ENCODE measurements at regions not wholly inside any gene's neighbourhood (a gene's known extent, or its start where the extent isn't known, plus 50 kb on each side); places are given as distances from the start of the nearest gene placed in this dataset.

DNA sequence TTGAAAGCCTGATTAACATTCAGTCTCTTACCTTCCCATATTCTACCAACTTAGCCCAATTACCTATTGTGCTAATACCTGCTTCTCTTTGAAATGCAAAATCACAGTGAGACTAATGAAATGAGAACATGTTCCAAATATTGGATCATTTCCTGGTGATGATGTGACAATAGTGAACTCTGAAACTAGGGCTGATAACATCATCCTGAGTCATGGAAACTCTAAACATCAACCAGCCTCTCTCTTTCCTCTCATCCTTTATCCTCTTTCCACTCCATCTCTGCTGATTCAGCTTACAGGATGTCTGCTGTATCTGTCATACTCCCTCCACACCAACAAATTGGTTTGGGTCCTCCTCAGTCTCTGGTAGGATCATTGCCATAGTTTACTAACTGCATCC lies 98.8 kb upstream of the NCKAP5 start (continued):
- no peak for TF ChIP-seq EZH2phosphoT487 (IDR thresholded peaks at IDR 0.05; ENCODE audit: borderline replicate concordance, low read depth)

DNA sequence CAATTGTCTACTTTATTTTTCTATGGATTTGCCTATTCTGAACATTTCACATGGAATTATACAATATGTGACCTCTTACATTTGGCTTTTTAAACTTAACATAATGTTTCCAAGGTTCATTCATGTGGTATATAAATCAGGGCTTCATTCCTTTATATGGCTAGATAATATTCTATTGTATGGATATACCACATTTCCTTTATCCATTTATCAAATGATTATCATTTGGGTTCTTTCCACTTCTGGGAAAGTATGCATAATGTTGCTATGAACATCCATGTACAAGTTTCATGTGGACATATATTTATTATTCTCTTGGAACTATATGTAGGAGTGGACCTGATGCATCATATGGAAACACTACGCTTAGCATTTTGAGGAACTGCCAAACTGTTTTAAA lies 99.7 kb upstream of the NCKAP5 start:
- WGBS (ENCODE audit: low lambda C conversion rate), result 80% methylated on average over 1 of the region's 1 CpG
- H3K9me3 ChIP-seq, result peaks cover 11% of the 10 kb centered on the region; the same call in 1 of the 2 replicates
- no peaks in the 10 kb centered on the region for H3K9me2 ChIP-seq
- peaks cover 0 to 7% of the 10 kb centered on the region in 2 experiments; a peak in 1 of 4 replicates for H3K4me1 ChIP-seq (ENCODE audit: control insufficient read depth in 1 of 2, insufficient read depth in 2 of 2, low read depth in 1 of 2, low read length in 1 of 2)
- TF ChIP-seq TEAD4 (IDR thresholded peaks at IDR 0.05; ENCODE audit: borderline replicate concordance, insufficient read depth) (no peak), FOXM1 (IDR thresholded peaks at IDR 0.05; ENCODE audit: low read depth) (no peak), MEF2A (IDR thresholded peaks at IDR 0.05; ENCODE audit: borderline replicate concordance, low read depth) (no peak)
- H3K36me3 ChIP-seq (replicated peaks in 1 of 2; ENCODE audit: control insufficient read depth in 1 of 2, insufficient read depth in 2 of 2, low read length in 1 of 2), result no peaks in the 10 kb centered on the region
- no peak overlapping the region for H2AFZ ChIP-seq (ENCODE audit: low read depth)
- peaks cover 10% of the 10 kb centered on the region for H3F3A ChIP-seq (replicated peaks; ENCODE audit: insufficient read depth)
- H3K4me3 ChIP-seq (ENCODE audit: low read depth in 2 of 2, low read length in 1 of 2), result no peak overlapping the region
- POLR2A ChIA-PET, result no interaction called here
- no peak overlapping the region for H3K9ac ChIP-seq
- H3K4me2 ChIP-seq, result no peak overlapping the region
- 0 out of 4 replicates have a peak overlapping the region, but pooled peaks of 1 of the 2 experiments have one; percentile 63 for H3K27ac ChIP-seq (ENCODE audit: low read depth in 2 of 2, low read length in 1 of 2)
- no peaks in the 10 kb centered on the region for H3K79me2 ChIP-seq (ENCODE audit: insufficient read depth)
- no peak for DNase-seq
- no peaks in the 10 kb centered on the region for H4K20me1 ChIP-seq (ENCODE audit: insufficient read depth)
- H3K27me3 ChIP-seq (ENCODE audit: insufficient read depth), result no peaks in the 10 kb centered on the region
- CTCF ChIA-PET, result interaction anchor here (2.7 kb wide), 1 partner anchor 17 kb away, joined by 7 read pairs; no protein-coding TSS in a partner anchor

DNA sequence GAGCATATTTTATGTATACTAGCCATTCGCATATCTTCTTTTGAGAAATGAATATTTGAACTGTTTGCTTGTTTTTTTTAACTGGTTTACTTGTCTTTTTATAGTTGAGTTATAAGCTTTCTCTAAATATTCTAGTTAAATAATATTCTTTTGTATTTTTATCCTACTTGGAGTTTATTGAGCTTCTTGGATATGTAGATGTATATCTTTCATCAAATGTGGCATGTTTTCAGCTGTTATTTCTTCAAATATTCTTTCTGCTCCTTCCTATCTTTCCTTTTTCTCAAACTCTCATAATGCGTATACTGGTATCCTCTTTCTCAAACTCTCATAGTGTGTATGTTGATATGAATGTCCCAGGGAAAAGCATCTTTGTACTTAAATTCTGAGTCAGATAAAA lies 100.3 kb upstream of the NCKAP5 start:
- H3K27me3 ChIP-seq (ENCODE audit: insufficient read depth), result no peaks in the 10 kb centered on the region
- H3K4me1 ChIP-seq (ENCODE audit: control insufficient read depth in 1 of 2, insufficient read depth in 2 of 2, low read depth in 1 of 2, low read length in 1 of 2), result peaks cover 0 to 7% of the 10 kb centered on the region in 2 experiments; a peak in 1 of 4 replicates
- DNase-seq, result no peak
- ChIA-PET POLR2A (no interaction called here), CTCF (interaction anchor here (0.9 to 2.7 kb wide), 2 partner anchors 16 to 141 kb away, joined by 3 to 7 read pairs; no protein-coding TSS in a partner anchor)
- H2AFZ ChIP-seq (ENCODE audit: low read depth), result no peak overlapping the region
- WGBS (ENCODE audit: low lambda C conversion rate), result 86% methylated on average over 2 of the region's 2 CpGs
- no peaks in the 10 kb centered on the region for H3K36me3 ChIP-seq (replicated peaks in 1 of 2; ENCODE audit: control insufficient read depth in 1 of 2, insufficient read depth in 2 of 2, low read length in 1 of 2)
- H3K4me3 ChIP-seq (ENCODE audit: low read depth in 2 of 2, low read length in 1 of 2), result no peak overlapping the region
- no peak overlapping the region for H3K9ac ChIP-seq
- H3K27ac ChIP-seq (ENCODE audit: low read depth in 2 of 2, low read length in 1 of 2), result no peak overlapping the region
- no peaks in the 10 kb centered on the region for H4K20me1 ChIP-seq (ENCODE audit: insufficient read depth)
- peaks cover 10% of the 10 kb centered on the region for H3F3A ChIP-seq (replicated peaks; ENCODE audit: insufficient read depth)
- H3K4me2 ChIP-seq, result no peak overlapping the region
- peaks cover 11% of the 10 kb centered on the region; the same call in 1 of the 2 replicates for H3K9me3 ChIP-seq
- H3K9me2 ChIP-seq, result no peaks in the 10 kb centered on the region
- no peaks in the 10 kb centered on the region for H3K79me2 ChIP-seq (ENCODE audit: insufficient read depth)
- no peak for TF ChIP-seq GATA2 (CRISPR knock-in tag; IDR thresholded peaks at IDR 0.05)
- TF ChIP-seq MXI1 (IDR thresholded peaks at IDR 0.05; ENCODE audit: low read depth, low read length), result no peak
- TF ChIP-seq FOSL2 (IDR thresholded peaks at IDR 0.05; ENCODE audit: borderline replicate concordance, low read depth), result no peak
- TF ChIP-seq, protein P1, sequence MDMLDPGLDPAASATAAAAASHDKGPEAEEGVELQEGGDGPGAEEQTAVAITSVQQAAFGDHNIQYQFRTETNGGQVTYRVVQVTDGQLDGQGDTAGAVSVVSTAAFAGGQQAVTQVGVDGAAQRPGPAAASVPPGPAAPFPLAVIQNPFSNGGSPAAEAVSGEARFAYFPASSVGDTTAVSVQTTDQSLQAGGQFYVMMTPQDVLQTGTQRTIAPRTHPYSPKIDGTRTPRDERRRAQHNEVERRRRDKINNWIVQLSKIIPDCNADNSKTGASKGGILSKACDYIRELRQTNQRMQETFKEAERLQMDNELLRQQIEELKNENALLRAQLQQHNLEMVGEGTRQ (IDR thresholded peaks at IDR 0.05; ENCODE audit: borderline replicate concordance, low read depth, low read length), result no peak
